Astrocyte (in vitro differentiated cells and primary cell): ENCODE measurements at regions not wholly inside any gene's neighbourhood (a gene's known extent, or its start where the extent isn't known, plus 50 kb on each side); places are given as distances from the start of the nearest gene placed in this dataset.

Experiments
- DNase-seq: peaks from one replicate; pipeline ENCODE4 v3.0.0-alpha.2; 2010; ENCODE audit warnings: low read depth
- FAIRE-seq: peaks from 2 replicates; lab custom pipeline; 2011; peaks lifted over from hg19 to GRCh38; lab: Jason Lieb, UNC
- H2AFZ ChIP-seq: 2 replicates; pipeline ENCODE4 v1.6.0; 2012; ENCODE audit warnings: low read depth, low read length, inconsistent platforms
- H3K27ac ChIP-seq: 2 replicates; pipeline ENCODE4 v1.5.1; 2011; ENCODE audit warnings: low read depth, low read length, inconsistent platforms
- H3K27me3 ChIP-seq: 2 replicates; pipeline ENCODE4 v1.6.0; 2011; ENCODE audit warnings: low read length, inconsistent platforms; ENCODE audit not compliant: insufficient read depth
- H3K36me3 ChIP-seq: 2 replicates; pipeline ENCODE4 v1.5.1; 2011; ENCODE audit warnings: low read length, inconsistent platforms; ENCODE audit not compliant: insufficient read depth
- H3K4me1 ChIP-seq: 2 replicates; pipeline ENCODE4 v1.5.1; 2011; ENCODE audit warnings: low read length, inconsistent platforms; ENCODE audit not compliant: insufficient read depth
- H3K4me2 ChIP-seq: 2 replicates; pipeline ENCODE4 v1.6.0; 2012; ENCODE audit warnings: low read length, inconsistent platforms
- H3K4me3 ChIP-seq: 2 replicates; pipeline ENCODE4 v1.5.1; 2011; ENCODE audit warnings: low read depth, mild to moderate bottlenecking, low read length, inconsistent platforms; ENCODE audit not compliant: insufficient read depth
- H3K79me2 ChIP-seq: 2 replicates; pipeline ENCODE4 v1.6.0; 2012; ENCODE audit warnings: mild to moderate bottlenecking, low read length, inconsistent platforms; ENCODE audit not compliant: insufficient read depth
- H3K9ac ChIP-seq: 2 replicates; pipeline ENCODE4 v1.6.0; 2012; ENCODE audit warnings: mild to moderate bottlenecking, low read length, inconsistent platforms
- H3K9me3 ChIP-seq: 2 replicates; pipeline ENCODE4 v1.5.1; 2012; ENCODE audit warnings: low read depth, mild to moderate bottlenecking, low read length, inconsistent platforms; ENCODE audit not compliant: insufficient read depth
- H4K20me1 ChIP-seq: 2 replicates; pipeline ENCODE4 v1.6.0; 2012; ENCODE audit warnings: low read length, inconsistent platforms; ENCODE audit not compliant: insufficient read depth
- H3K27ac Mint-ChIP-seq: one replicate; pipeline ENCODE4 v1.8.0; 2021; ENCODE audit warnings: mild to moderate bottlenecking, mixed read lengths; ENCODE audit not compliant: unreplicated experiment
- H3K27me3 Mint-ChIP-seq: one replicate; pipeline ENCODE4 v1.8.0; 2021; ENCODE audit warnings: low read depth, mixed read lengths; ENCODE audit not compliant: unreplicated experiment
- H3K36me3 Mint-ChIP-seq: one replicate; pipeline ENCODE4 v1.8.0; 2021; ENCODE audit warnings: low read depth, mixed read lengths; ENCODE audit not compliant: unreplicated experiment
- H3K4me1 Mint-ChIP-seq: one replicate; pipeline ENCODE4 v1.8.0; 2021; ENCODE audit warnings: low read depth, mixed read lengths; ENCODE audit not compliant: unreplicated experiment
- H3K4me3 Mint-ChIP-seq: one replicate; pipeline ENCODE4 v1.8.0; 2021; ENCODE audit warnings: mild to moderate bottlenecking, moderate library complexity, mixed read lengths; ENCODE audit not compliant: unreplicated experiment
- H3K9me3 Mint-ChIP-seq: one replicate; pipeline ENCODE4 v1.8.0; 2021; ENCODE audit warnings: mild to moderate bottlenecking, mixed read lengths; ENCODE audit not compliant: unreplicated experiment
- EZH2 ChIP-seq: IDR thresholded peaks from 2 replicates; pipeline ENCODE4 v1.6.1; 2012; ENCODE audit warnings: mild to moderate bottlenecking, low read length, inconsistent platforms; ENCODE audit not compliant: insufficient read depth
- TF ChIP-seq, protein P1 (sequence below): IDR thresholded peaks from 2 replicates; pipeline ENCODE4 v1.5.1; 2011; ENCODE audit warnings: low read depth, mild to moderate bottlenecking, inconsistent platforms, low read length, moderate library complexity; ENCODE audit not compliant: insufficient read depth

DNA sequence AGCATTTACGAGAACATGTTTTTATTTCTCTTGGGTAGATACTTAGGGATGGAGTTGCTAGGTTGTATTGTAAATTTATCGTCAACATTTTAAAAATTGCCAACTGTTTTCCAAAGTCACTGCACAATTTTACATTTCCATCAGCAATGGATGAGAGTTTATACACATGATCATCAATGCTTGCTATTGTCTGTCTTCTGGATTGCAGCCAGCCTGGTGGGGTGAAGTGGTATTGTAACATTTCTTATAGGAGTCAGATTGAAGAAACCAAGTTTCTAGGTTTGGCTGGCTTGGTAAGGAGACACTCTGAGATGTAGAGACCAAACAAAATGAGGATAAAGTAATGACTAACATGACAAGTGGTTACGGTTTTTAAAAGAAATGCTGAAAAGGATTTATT, 57.1 kb upstream of the HDDC2 start:
- no peaks in the 10 kb centered on the region for H3K9me3 ChIP-seq
- H3K79me2 ChIP-seq, result no peaks in the 10 kb centered on the region
- peaks cover 2% of the 10 kb centered on the region for H3K27me3 Mint-ChIP-seq
- H3K4me3 Mint-ChIP-seq, result no peak overlapping the region
- H3K9ac ChIP-seq, result no peak overlapping the region
- no peak overlapping the region for H3K4me2 ChIP-seq
- H3K36me3 Mint-ChIP-seq, result no peaks in the 10 kb centered on the region
- no peak for FAIRE-seq
- H3K27me3 ChIP-seq, result peaks cover 2% of the 10 kb centered on the region
- H2AFZ ChIP-seq, result no peak overlapping the region
- H3K4me3 ChIP-seq, result no peak overlapping the region
- H3K4me1 ChIP-seq, result peaks cover 15% of the 10 kb centered on the region
- TF ChIP-seq, protein P1, sequence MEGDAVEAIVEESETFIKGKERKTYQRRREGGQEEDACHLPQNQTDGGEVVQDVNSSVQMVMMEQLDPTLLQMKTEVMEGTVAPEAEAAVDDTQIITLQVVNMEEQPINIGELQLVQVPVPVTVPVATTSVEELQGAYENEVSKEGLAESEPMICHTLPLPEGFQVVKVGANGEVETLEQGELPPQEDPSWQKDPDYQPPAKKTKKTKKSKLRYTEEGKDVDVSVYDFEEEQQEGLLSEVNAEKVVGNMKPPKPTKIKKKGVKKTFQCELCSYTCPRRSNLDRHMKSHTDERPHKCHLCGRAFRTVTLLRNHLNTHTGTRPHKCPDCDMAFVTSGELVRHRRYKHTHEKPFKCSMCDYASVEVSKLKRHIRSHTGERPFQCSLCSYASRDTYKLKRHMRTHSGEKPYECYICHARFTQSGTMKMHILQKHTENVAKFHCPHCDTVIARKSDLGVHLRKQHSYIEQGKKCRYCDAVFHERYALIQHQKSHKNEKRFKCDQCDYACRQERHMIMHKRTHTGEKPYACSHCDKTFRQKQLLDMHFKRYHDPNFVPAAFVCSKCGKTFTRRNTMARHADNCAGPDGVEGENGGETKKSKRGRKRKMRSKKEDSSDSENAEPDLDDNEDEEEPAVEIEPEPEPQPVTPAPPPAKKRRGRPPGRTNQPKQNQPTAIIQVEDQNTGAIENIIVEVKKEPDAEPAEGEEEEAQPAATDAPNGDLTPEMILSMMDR, result no peak
- TF ChIP-seq EZH2, result no peak
- H4K20me1 ChIP-seq, result no peaks in the 10 kb centered on the region
- no peak overlapping the region for H3K27ac ChIP-seq
- no peak for DNase-seq
- H3K27ac Mint-ChIP-seq, result no peak overlapping the region
- peaks cover 21% of the 10 kb centered on the region for H3K4me1 Mint-ChIP-seq
- no peaks in the 10 kb centered on the region for H3K36me3 ChIP-seq
- no peaks in the 10 kb centered on the region for H3K9me3 Mint-ChIP-seq

DNA sequence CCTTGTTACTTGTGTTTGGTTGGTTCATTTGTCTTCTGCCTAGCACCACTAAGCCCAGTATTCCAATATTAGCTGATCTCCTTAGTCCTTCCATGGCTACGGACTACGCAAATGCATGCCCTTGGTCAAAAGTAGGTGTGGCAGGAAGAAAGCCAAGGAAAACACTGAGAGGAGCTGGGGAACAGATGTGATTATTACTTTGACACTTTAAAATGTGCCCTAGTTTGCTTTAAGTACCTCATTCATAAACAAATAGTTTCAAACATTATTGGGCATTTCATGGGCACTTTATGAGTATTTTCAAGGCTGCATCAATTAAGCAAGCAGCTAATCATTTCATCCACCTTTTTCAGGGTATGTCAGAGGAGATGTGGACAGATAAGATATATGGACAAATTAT, 60.1 kb upstream of the HDDC2 start:
- Histone ChIP-seq H3K4me3 (no peak overlapping the region), H3K9ac (no peak overlapping the region), H2AFZ (no peak overlapping the region), H4K20me1 (no peaks in the 10 kb centered on the region), H3K79me2 (no peaks in the 10 kb centered on the region), H3K27me3 (no peaks in the 10 kb centered on the region), H3K4me1 (peaks cover 16% of the 10 kb centered on the region), H3K27ac (no peak overlapping the region), H3K4me2 (no peak overlapping the region), H3K9me3 (no peaks in the 10 kb centered on the region), H3K36me3 (no peaks in the 10 kb centered on the region)
- Mint-ChIP-seq H3K36me3 (no peaks in the 10 kb centered on the region), H3K27me3 (peaks cover 2% of the 10 kb centered on the region), H3K27ac (no peak overlapping the region), H3K9me3 (no peaks in the 10 kb centered on the region), H3K4me1 (peaks cover 18% of the 10 kb centered on the region), H3K4me3 (no peak overlapping the region)
- TF ChIP-seq, protein P1, result no peak
- no peak for FAIRE-seq
- DNase-seq, result no peak

DNA sequence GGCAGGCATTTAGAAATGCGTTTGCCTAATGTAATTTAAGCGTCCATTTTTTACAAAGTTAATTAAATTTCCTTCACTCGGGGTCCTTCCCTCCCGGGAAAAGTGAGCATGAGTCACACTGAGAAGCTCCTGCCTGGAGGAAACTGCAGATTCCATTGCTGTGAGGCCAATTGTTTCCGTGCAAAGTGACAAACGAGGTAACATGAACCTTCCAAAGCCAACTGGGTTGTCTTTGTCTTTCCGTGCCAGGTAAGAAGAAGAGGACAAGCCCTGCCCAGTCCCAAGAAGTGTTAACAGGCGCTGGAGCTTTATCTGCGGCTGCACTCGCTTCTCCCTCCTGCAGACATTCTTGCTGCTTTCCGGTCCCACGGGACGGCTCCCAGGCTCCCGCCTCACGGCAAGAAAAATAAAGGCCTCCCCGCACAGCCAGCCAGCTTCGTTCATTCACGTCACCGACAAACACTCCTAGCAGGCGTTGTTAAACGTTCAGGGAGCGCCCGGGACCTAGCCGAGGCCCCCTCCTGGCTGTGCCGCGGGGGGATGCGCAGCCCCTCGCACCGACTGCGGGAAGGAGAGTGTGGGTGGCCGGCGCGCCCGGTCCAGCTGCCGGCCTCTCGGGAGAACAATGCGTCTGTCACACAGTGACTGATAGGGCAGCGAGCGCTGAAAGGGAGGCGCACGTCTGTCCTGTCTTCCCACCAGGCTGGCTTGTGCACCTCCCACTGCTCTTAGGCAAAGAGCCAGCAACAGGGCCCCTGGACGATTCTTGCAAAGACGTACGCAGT, 61.5 kb upstream of the HDDC2 start:
- Histone ChIP-seq H3K27ac (peak overlapping the region; percentile 73), H3K4me2 (peak overlapping the region; percentile 86), H4K20me1 (no peaks in the 10 kb centered on the region), H3K79me2 (no peaks in the 10 kb centered on the region), H3K9me3 (no peaks in the 10 kb centered on the region), H3K4me1 (peaks cover 16% of the 10 kb centered on the region), H3K4me3 (peak overlapping the region; percentile 68), H3K9ac (peak overlapping the region; percentile 80), H3K36me3 (no peaks in the 10 kb centered on the region), H2AFZ (peak overlapping the region; percentile 97), H3K27me3 (no peaks in the 10 kb centered on the region)
- no peak for TF ChIP-seq EZH2
- TF ChIP-seq, protein P1, result no peak
- H3K4me1 Mint-ChIP-seq, result peaks cover 11% of the 10 kb centered on the region
- no peaks in the 10 kb centered on the region for H3K27me3 Mint-ChIP-seq
- H3K9me3 Mint-ChIP-seq, result no peaks in the 10 kb centered on the region
- FAIRE-seq (peak; percentile 79), DNase-seq (peak; percentile 60)
- H3K27ac Mint-ChIP-seq, result peak overlapping the region; percentile 88
- H3K36me3 Mint-ChIP-seq, result no peaks in the 10 kb centered on the region
- peak overlapping the region; percentile 82 for H3K4me3 Mint-ChIP-seq
